Kidney (tissue), 13 donors: ENCODE measurements at regions not wholly inside any gene's neighbourhood (a gene's known extent, or its start where the extent isn't known, plus 50 kb on each side); places are given as distances from the start of the nearest gene placed in this dataset.

Experiments
- DNase-seq, 5 donors: peaks; one replicate each; pipeline ENCODE4 v3.0.0-alpha.2; 2013 to 2020
- FAIRE-seq: peaks from 2 replicates; lab custom pipeline; 2012; peaks lifted over from hg19 to GRCh38; lab: Jason Lieb, UNC
- H3K27ac ChIP-seq, 2 donors: one replicate each; pipeline ENCODE4 v1.7.0; 2013; ENCODE audit warnings: low read depth in 2 of 2, low read length in 2 of 2, inconsistent platforms in 1 of 2
- H3K27me3 ChIP-seq: one replicate; pipeline ENCODE4 v1.7.1; 2013; ENCODE audit warnings: low read length, inconsistent platforms; ENCODE audit not compliant: control insufficient read depth, insufficient read depth
- H3K36me3 ChIP-seq, 3 donors: one replicate each; pipeline versions ENCODE4 v1.7.0 to v1.7.1; 2013; ENCODE audit warnings: low read length in 3 of 3, control low read depth in 1 of 3, inconsistent platforms in 1 of 3; ENCODE audit not compliant: insufficient read depth in 3 of 3, control insufficient read depth in 2 of 3
- H3K4me1 ChIP-seq, 3 donors: one replicate each; pipeline versions ENCODE4 v1.7.0 to v1.7.1; 2013; ENCODE audit warnings: low read length in 3 of 3, inconsistent platforms in 1 of 3, low read depth in 1 of 3; ENCODE audit not compliant: control insufficient read depth in 2 of 3, insufficient read depth in 2 of 3
- H3K4me3 ChIP-seq, 3 donors: one replicate each; pipeline versions ENCODE4 v1.7.0 to v1.8.1; 2013; ENCODE audit warnings: low read length in 3 of 3, control low read depth in 1 of 3, inconsistent platforms in 1 of 3
- H3K9ac ChIP-seq, 3 donors: one replicate each; pipeline versions ENCODE4 v1.7.0 to v1.7.1; 2013; ENCODE audit warnings: low read length in 3 of 3, control low read depth in 1 of 3, inconsistent platforms in 1 of 3
- H3K9me3 ChIP-seq, 3 donors: one replicate each; pipeline versions ENCODE4 v1.7.0 to v1.7.1; 2013; ENCODE audit warnings: low read length in 3 of 3, control low read depth in 1 of 3, inconsistent platforms in 1 of 3; ENCODE audit not compliant: control insufficient read depth in 2 of 3, insufficient read depth in 1 of 3
- intact Hi-C: fragments of 100-400 bp; cut with DNase I; formaldehyde crosslinking; loops from one replicate; pipeline ENCODE4 v1.11.1; 2022
- TF ChIP-seq, protein P1 (sequence below): IDR thresholded peaks from 3 replicates; pipeline ENCODE4 v1.5.1; 2012; ENCODE audit warnings: mild to moderate bottlenecking, moderate library complexity, borderline replicate concordance; ENCODE audit not compliant: insufficient read depth; ENCODE audit errors: extremely low read depth
- donor health status: control.
- donor health status: control.
- donor health status: control.
- donor health status: control.
- donor health status: control.
- donor health status: DM: yes; HTN: yes; CAD: no.
- donor health status: Normal renal cell carcinoma (clear cell type).

DNA sequence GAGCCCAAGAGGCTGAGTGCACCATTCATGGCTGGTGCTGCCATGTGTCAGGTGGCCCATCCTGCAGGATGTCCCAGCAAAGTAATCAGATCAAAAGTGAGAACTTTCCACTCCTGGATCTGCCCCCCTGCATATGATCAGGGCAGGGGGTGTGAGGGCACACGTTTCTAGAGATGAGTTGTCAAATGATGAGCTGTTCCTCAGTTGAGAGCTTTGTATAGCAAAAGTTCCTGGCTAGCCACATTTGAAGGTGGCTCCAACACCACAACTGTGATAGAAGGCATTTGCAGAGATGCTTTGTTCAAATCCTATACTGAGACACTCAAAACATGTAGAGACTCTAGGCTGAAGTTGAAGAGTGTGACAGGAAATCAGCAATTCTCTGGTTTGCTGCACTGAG is 501.8 kb downstream of the BCOR start:
- TF ChIP-seq, protein P1, sequence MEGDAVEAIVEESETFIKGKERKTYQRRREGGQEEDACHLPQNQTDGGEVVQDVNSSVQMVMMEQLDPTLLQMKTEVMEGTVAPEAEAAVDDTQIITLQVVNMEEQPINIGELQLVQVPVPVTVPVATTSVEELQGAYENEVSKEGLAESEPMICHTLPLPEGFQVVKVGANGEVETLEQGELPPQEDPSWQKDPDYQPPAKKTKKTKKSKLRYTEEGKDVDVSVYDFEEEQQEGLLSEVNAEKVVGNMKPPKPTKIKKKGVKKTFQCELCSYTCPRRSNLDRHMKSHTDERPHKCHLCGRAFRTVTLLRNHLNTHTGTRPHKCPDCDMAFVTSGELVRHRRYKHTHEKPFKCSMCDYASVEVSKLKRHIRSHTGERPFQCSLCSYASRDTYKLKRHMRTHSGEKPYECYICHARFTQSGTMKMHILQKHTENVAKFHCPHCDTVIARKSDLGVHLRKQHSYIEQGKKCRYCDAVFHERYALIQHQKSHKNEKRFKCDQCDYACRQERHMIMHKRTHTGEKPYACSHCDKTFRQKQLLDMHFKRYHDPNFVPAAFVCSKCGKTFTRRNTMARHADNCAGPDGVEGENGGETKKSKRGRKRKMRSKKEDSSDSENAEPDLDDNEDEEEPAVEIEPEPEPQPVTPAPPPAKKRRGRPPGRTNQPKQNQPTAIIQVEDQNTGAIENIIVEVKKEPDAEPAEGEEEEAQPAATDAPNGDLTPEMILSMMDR: no peak
- no peak for FAIRE-seq
- no peaks in the 10 kb centered on the region for H3K9me3 ChIP-seq

DNA sequence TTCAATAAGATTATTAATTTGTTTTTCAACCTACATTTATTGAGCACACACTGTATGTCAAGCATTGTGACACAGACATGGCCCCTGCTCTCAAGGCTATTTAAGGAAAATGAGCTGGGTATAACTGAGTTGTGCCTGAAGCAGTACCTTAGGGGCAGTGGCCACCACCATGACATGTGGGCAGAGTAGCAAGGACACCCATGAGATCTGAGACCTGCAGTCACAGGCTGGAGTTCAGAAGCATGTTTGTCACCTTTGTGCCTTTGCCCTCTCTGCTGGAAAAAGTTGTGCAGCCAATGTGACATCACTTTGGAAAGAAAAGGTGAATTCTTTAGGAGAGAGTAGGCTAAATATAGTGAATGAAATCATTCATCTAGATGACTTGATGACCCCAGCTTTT is 501.3 kb downstream of the BCOR start:
- no peak overlapping the region for H3K4me3 ChIP-seq
- no peaks in the 10 kb centered on the region for H3K27me3 ChIP-seq
- DNase-seq: no peak
- TF ChIP-seq, protein P1: no peak
- intact Hi-C loops: no loop called here
- no peak for FAIRE-seq
- no peaks in the 10 kb centered on the region for H3K9me3 ChIP-seq
- H3K9ac ChIP-seq: no peak overlapping the region
- H3K4me1 ChIP-seq: no peaks in the 10 kb centered on the region
- no peaks in the 10 kb centered on the region for H3K36me3 ChIP-seq
- no peak overlapping the region for H3K27ac ChIP-seq

More for the DNA sequence above, 501.8 kb downstream of the BCOR start:
- intact Hi-C loops: no loop called here
- Histone ChIP-seq H3K27ac (no peak overlapping the region), H3K4me1 (no peaks in the 10 kb centered on the region), H3K9ac (no peak overlapping the region), H3K4me3 (no peak overlapping the region), H3K27me3 (no peaks in the 10 kb centered on the region), H3K36me3 (no peaks in the 10 kb centered on the region)
- DNase-seq: no peak

DNA sequence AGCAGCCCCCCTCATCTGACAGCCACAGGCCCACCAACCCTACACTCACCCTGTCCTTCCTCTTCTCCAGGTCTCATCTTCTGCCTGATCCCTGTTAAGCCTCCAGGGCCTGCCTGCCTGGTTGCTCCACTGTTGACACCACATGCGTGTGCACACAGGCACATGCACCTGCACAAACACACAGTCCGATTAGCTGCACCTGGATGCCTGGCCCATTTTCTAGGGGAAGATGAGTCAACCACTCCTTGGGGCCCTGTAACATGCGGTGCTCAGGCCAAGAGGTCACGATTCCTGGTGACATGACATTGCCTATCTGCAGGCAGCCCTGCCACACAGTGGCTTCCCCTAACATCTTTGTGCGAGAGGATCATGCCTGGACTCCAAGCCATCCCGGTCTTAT is 498.4 kb downstream of the BCOR start:
- intact Hi-C loops: no loop called here
- Histone ChIP-seq H3K4me3 (no peak overlapping the region), H3K27me3 (no peaks in the 10 kb centered on the region), H3K36me3 (no peaks in the 10 kb centered on the region), H3K27ac (no peak overlapping the region), H3K9me3 (no peaks in the 10 kb centered on the region), H3K4me1 (no peaks in the 10 kb centered on the region), H3K9ac (no peak overlapping the region)
- FAIRE-seq (no peak), DNase-seq (no peak)
- TF ChIP-seq, protein P1: no peak

DNA sequence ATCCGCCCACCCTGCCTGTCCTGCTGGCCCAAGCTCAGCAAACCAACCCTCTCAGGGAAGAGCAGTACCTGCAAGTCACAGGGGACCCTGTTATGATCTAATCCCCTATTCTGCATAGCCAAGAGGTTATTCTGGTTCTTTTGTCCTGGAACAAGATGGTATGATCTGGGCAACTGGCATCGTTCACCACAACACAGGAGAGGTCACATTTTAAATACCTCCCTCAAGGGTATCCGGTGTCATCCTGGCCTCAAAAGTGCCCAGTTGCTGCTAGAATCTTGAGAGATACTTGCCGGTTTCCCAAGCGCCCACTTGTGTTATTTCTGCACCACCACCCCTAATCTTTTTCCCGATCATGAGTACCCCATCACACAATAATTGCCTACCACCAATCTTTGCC is 497.5 kb downstream of the BCOR start:
- DNase-seq: no peak
- TF ChIP-seq, protein P1: no peak
- Histone ChIP-seq H3K4me3 (no peak overlapping the region), H3K9ac (no peak overlapping the region), H3K4me1 (no peaks in the 10 kb centered on the region), H3K27ac (no peak overlapping the region), H3K36me3 (no peaks in the 10 kb centered on the region), H3K9me3 (no peaks in the 10 kb centered on the region), H3K27me3 (no peaks in the 10 kb centered on the region)
- FAIRE-seq: no peak
- intact Hi-C loops: no loop called here
